ENCODE measurements at regions not wholly inside any gene's neighbourhood (a gene's known extent, or its start where the extent isn't known, plus 50 kb on each side); places are given as distances from the start of the nearest gene placed in this dataset.

DNA sequence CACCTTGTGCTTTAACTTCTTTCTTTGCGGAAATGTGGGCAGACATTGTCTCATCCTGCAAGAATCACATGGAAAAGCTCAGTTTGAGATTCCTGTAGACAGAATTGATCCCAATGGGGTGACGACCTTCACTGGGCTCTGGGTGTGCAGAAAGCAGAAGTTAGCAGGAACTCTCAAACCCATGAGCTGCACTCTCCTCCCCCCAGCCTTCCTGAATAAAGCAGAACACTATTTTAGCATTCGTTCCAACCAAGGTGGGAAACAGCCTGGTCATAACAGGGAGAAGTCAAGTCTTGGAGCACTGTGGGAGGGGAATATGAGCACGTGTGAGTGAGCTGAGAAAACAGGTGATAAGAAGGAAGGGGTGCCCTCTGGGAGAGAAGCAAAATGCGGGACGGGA, 87.4 kb upstream of the FER start:
- no peak for DNase-seq (ENCODE audit: low spot score)
- Histone ChIP-seq H3K36me3 (no peaks in the 10 kb centered on the region), H3K4me1 (replicated peaks) (no peaks in the 10 kb centered on the region), H3K27ac (no peak overlapping the region), H3K4me3 (no peak overlapping the region), H3K27me3 (replicated peaks; ENCODE audit: insufficient read depth) (no peaks in the 10 kb centered on the region), H3K9me3 (no peaks in the 10 kb centered on the region)
- no peak for TF ChIP-seq POLR2AphosphoS5 (IDR thresholded peaks at IDR 0.05)
- TF ChIP-seq POLR2A (IDR thresholded peaks at IDR 0.05): no peak
- TF ChIP-seq CTCF (IDR thresholded peaks at IDR 0.05): no peak
- intact Hi-C loops (cut with DNase I): no loop called here
- WGBS: 76% methylated on average over 6 of the region's 6 CpGs

- H3K27ac ChIP-seq: no peak overlapping the region
- intact Hi-C loops (cut with DNase I): no loop called here
- 73% methylated on average over 3 of the region's 3 CpGs for WGBS
- no peaks in the 10 kb centered on the region for H3K4me1 ChIP-seq (replicated peaks)
- H3K27me3 ChIP-seq (replicated peaks; ENCODE audit: insufficient read depth): no peaks in the 10 kb centered on the region
- no peak for TF ChIP-seq POLR2AphosphoS5 (IDR thresholded peaks at IDR 0.05)
- no peak for TF ChIP-seq CTCF (IDR thresholded peaks at IDR 0.05)
- TF ChIP-seq POLR2A (IDR thresholded peaks at IDR 0.05): no peak
- no peak for DNase-seq (ENCODE audit: low spot score)
- no peak overlapping the region for H3K4me3 ChIP-seq
- no peaks in the 10 kb centered on the region for H3K9me3 ChIP-seq
- H3K36me3 ChIP-seq: no peaks in the 10 kb centered on the region
These were observed 88.2 kb upstream of the FER start for GRCh38 chr5:108659531-108659930.

DNA sequence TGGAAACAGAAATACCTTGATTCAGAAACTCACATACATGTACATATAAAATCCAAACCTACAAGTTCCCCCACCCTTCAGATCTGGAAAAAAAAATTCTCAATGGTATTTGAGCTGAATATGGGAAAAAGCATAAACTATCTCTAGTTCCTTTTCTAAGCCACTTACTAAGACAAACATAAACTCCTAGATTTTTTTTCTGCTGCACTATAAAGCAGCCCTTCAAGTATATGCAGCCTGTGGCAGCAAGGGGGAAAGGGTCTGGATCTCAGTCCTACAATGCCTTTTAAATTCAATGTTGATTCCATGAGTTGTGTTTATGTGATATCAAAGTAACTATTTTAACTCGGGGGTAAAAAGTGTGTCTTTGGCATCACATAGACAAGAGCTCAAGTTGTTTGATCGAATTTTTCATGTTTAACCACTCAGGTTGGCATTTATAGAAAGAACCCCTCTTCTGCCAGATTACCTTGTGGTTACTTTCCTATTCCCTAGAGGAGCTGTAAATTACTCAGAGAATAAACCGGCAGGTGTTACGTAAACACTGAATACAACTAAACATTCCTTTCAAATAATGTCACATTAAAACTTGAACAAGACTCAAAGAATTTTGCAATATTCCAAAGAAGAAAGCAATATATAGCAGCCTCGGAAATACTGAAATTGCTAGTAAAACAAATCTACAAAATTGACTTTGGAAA, 91.8 kb upstream of the FER start:
- no peak for DNase-seq (ENCODE audit: low spot score)
- Histone ChIP-seq H3K4me3 (no peak overlapping the region), H3K27me3 (replicated peaks; ENCODE audit: insufficient read depth) (no peaks in the 10 kb centered on the region), H3K4me1 (replicated peaks) (no peaks in the 10 kb centered on the region), H3K36me3 (no peaks in the 10 kb centered on the region), H3K9me3 (no peaks in the 10 kb centered on the region), H3K27ac (no peak overlapping the region)
- intact Hi-C loops (cut with DNase I): no loop called here
- no peak for TF ChIP-seq POLR2AphosphoS5 (IDR thresholded peaks at IDR 0.05)
- no peak for TF ChIP-seq POLR2A (IDR thresholded peaks at IDR 0.05)
- no peak for TF ChIP-seq CTCF (IDR thresholded peaks at IDR 0.05)
- 21% methylated on average over 5 of the region's 5 CpGs for WGBS

GRCh38 chr5:108654051-108654450, 93.6 kb upstream of the FER start:
- Histone ChIP-seq H3K27me3 (replicated peaks; ENCODE audit: insufficient read depth) (no peaks in the 10 kb centered on the region), H3K36me3 (no peaks in the 10 kb centered on the region), H3K4me1 (replicated peaks) (no peaks in the 10 kb centered on the region), H3K27ac (no peak overlapping the region), H3K4me3 (no peak overlapping the region), H3K9me3 (no peaks in the 10 kb centered on the region)
- no peak for TF ChIP-seq POLR2A (IDR thresholded peaks at IDR 0.05)
- TF ChIP-seq CTCF (IDR thresholded peaks at IDR 0.05): no peak
- no peak for TF ChIP-seq POLR2AphosphoS5 (IDR thresholded peaks at IDR 0.05)
- intact Hi-C loops (cut with DNase I): no loop called here
- 84% methylated on average over 1 of the region's 1 CpG for WGBS
- DNase-seq (ENCODE audit: low spot score): no peak

DNA sequence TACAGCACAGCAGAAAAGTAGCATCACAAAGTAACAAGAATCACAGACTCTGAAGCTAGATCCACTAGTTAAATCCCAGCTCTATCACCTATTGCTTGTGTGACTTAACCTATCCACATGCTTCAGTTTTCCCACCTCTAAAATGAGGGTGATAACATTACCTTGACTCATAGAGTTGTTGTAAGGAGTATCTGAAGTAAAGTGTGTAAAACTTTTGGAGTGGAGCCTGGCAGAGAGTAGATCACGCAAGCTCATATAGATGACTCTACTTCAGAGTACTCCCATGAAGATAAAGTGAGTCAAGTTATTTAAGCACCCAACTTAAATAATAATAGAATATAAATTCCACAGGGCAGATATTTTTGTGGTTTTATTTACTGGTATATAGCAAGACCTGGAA, 94.5 kb upstream of the FER start:
- Histone ChIP-seq H3K4me1 (replicated peaks) (no peaks in the 10 kb centered on the region), H3K9me3 (no peaks in the 10 kb centered on the region), H3K27me3 (replicated peaks; ENCODE audit: insufficient read depth) (no peaks in the 10 kb centered on the region), H3K36me3 (no peaks in the 10 kb centered on the region), H3K4me3 (no peak overlapping the region), H3K27ac (no peak overlapping the region)
- DNase-seq (ENCODE audit: low spot score): no peak
- intact Hi-C loops (cut with DNase I): no loop called here
- 100% methylated on average over 1 of the region's 1 CpG for WGBS
- no peak for TF ChIP-seq POLR2A (IDR thresholded peaks at IDR 0.05)

All from prostate gland (tissue), 2 donors.